ENCODE measurements at regions not wholly inside any gene's neighbourhood (a gene's known extent, or its start where the extent isn't known, plus 50 kb on each side); places are given as distances from the start of the nearest gene placed in this dataset.

DNA sequence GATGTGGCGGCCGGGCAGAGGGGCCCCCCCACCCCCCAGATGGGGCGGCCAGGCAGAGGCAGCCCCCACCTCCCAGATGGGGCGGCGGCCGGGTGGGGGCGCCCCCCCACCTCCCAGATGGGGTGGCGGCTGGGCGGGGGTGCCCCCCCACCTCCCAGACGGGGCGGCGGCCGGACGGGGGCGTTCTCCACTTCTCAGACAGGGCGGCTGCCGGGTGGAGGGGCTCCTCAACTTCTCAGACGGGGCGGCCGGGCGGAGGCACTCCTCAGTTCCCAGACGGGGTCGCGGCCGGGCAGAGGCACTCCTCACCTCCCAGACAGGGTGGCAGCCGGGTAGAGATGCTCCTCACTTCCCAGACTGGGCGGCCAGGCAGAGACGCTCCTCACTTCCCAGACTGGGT, 469.8 kb downstream of the PCNX1 start:
- no peak overlapping the region for H3K27ac Mint-ChIP-seq
- Histone ChIP-seq H3K27me3 (ENCODE audit: control insufficient read depth in 1 of 2, insufficient read depth in 2 of 2, low read length in 2 of 2) (no peaks in the 10 kb centered on the region), H3K27ac (ENCODE audit: low read depth in 1 of 2, low read length in 2 of 2) (no peak overlapping the region), H3K4me1 (ENCODE audit: insufficient read depth, low read length) (peaks cover 2% of the 10 kb centered on the region), H3K9me3 (ENCODE audit: control insufficient read depth in 1 of 2, insufficient read depth in 1 of 2, low read length in 2 of 2) (peaks cover 0 to 12% of the 10 kb centered on the region in 2 experiments), H3K4me3 (ENCODE audit: low read length) (no peak overlapping the region), H3K36me3 (ENCODE audit: insufficient read depth, low read length) (no peaks in the 10 kb centered on the region)
- DNase-seq = no peak
- no peaks in the 10 kb centered on the region for H3K27me3 Mint-ChIP-seq
- peaks cover 11% of the 10 kb centered on the region for H3K36me3 Mint-ChIP-seq (ENCODE audit: low read depth)
- intact Hi-C loops (cut with DNase I, micrococcal nuclease) = no loop called here
- peaks cover 24% of the 10 kb centered on the region for H3K4me1 Mint-ChIP-seq (ENCODE audit: low read depth)
- ATAC-seq (ENCODE audit: poor library complexity) = no peak
- no peak overlapping the region for H3K4me3 Mint-ChIP-seq
- no peaks in the 10 kb centered on the region for H3K9me3 Mint-ChIP-seq
- ChIA-PET CTCF (no interaction called here), POLR2A (no interaction called here)
- TF ChIP-seq, protein P1, sequence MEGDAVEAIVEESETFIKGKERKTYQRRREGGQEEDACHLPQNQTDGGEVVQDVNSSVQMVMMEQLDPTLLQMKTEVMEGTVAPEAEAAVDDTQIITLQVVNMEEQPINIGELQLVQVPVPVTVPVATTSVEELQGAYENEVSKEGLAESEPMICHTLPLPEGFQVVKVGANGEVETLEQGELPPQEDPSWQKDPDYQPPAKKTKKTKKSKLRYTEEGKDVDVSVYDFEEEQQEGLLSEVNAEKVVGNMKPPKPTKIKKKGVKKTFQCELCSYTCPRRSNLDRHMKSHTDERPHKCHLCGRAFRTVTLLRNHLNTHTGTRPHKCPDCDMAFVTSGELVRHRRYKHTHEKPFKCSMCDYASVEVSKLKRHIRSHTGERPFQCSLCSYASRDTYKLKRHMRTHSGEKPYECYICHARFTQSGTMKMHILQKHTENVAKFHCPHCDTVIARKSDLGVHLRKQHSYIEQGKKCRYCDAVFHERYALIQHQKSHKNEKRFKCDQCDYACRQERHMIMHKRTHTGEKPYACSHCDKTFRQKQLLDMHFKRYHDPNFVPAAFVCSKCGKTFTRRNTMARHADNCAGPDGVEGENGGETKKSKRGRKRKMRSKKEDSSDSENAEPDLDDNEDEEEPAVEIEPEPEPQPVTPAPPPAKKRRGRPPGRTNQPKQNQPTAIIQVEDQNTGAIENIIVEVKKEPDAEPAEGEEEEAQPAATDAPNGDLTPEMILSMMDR (IDR thresholded peaks at IDR 0.05) = no peak

DNA sequence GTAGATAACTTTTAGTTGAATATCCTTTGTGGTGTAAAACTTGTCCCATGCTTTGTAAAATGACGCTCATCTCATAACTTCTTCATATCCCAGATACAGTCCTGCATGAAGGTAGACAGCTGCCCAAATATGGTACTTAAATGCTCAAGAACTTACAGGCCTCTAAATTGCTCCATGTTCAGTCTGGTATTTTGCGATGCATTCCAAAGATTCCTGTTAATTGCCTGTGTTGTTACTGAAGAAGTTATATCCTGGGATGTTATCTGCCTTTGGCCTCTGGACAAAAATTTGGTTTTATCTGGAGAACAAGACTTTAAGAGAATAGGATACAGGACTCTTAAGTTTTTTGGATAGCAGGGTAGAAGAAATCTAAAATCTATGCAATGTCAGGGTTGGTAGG, 473.0 kb downstream of the PCNX1 start:
- DNase-seq (no peak), ATAC-seq (ENCODE audit: poor library complexity) (no peak)
- no peaks in the 10 kb centered on the region for H3K27me3 Mint-ChIP-seq
- H3K27me3 ChIP-seq (ENCODE audit: control insufficient read depth in 1 of 2, insufficient read depth in 2 of 2, low read length in 2 of 2) = no peaks in the 10 kb centered on the region
- H3K27ac ChIP-seq (ENCODE audit: low read depth in 1 of 2, low read length in 2 of 2) = no peak overlapping the region
- POLR2A ChIA-PET = no interaction called here
- CTCF ChIA-PET = no interaction called here
- no peak overlapping the region for H3K27ac Mint-ChIP-seq
- H3K4me1 ChIP-seq (ENCODE audit: insufficient read depth, low read length) = peaks cover 2% of the 10 kb centered on the region
- intact Hi-C loops (cut with DNase I, micrococcal nuclease) = no loop called here
- TF ChIP-seq, protein P1 (IDR thresholded peaks at IDR 0.05) = no peak
- H3K4me1 Mint-ChIP-seq (ENCODE audit: low read depth) = peaks cover 35% of the 10 kb centered on the region
- H3K4me3 ChIP-seq (ENCODE audit: low read length) = no peak overlapping the region
- H3K36me3 Mint-ChIP-seq (ENCODE audit: low read depth) = peaks cover 22% of the 10 kb centered on the region
- no peaks in the 10 kb centered on the region for H3K36me3 ChIP-seq (ENCODE audit: insufficient read depth, low read length)
- no peak overlapping the region for H3K4me3 Mint-ChIP-seq
- H3K9me3 ChIP-seq (ENCODE audit: control insufficient read depth in 1 of 2, insufficient read depth in 1 of 2, low read length in 2 of 2) = peaks cover 0 to 12% of the 10 kb centered on the region in 2 experiments
- H3K9me3 Mint-ChIP-seq = no peaks in the 10 kb centered on the region

DNA sequence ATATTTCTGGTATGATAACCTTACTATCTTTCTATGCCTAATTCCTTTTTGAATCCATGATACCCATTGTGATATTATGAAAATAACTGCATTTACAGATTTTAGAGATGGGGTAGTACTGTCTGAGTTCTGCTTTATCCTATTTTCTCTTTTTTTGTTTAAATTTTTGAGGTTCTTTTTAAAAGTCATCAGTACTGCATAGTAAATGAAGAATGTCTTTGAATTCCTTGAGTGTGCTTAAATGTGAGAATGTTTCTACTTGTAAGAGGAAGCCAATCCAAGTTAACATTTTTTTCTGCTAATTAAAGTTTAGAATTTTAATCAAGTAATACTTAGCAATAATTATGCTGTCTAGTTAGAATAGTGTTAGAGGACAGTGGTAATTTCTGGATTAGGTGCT, 474.6 kb downstream of the PCNX1 start:
- no peak overlapping the region for H3K27ac Mint-ChIP-seq
- H3K4me1 Mint-ChIP-seq (ENCODE audit: low read depth) = peaks cover 43% of the 10 kb centered on the region
- peaks cover 22% of the 10 kb centered on the region for H3K36me3 Mint-ChIP-seq (ENCODE audit: low read depth)

More for the DNA sequence above, 474.6 kb downstream of the PCNX1 start:
- H3K27me3 ChIP-seq (ENCODE audit: control insufficient read depth in 1 of 2, insufficient read depth in 2 of 2, low read length in 2 of 2) = no peaks in the 10 kb centered on the region
- no peaks in the 10 kb centered on the region for H3K9me3 Mint-ChIP-seq
- intact Hi-C loops (cut with DNase I, micrococcal nuclease) = no loop called here
- H3K4me3 ChIP-seq (ENCODE audit: low read length) = no peak overlapping the region
- TF ChIP-seq, protein P1 (IDR thresholded peaks at IDR 0.05) = no peak
- POLR2A ChIA-PET = no interaction called here
- no peak for DNase-seq
- CTCF ChIA-PET = no interaction called here
- H3K4me1 ChIP-seq (ENCODE audit: insufficient read depth, low read length) = peaks cover 2% of the 10 kb centered on the region
- no peak for ATAC-seq (ENCODE audit: poor library complexity)
- no peak overlapping the region for H3K4me3 Mint-ChIP-seq
- H3K27ac ChIP-seq (ENCODE audit: low read depth in 1 of 2, low read length in 2 of 2) = no peak overlapping the region
- H3K27me3 Mint-ChIP-seq = no peaks in the 10 kb centered on the region
- peaks cover 0 to 11% of the 10 kb centered on the region in 2 experiments for H3K9me3 ChIP-seq (ENCODE audit: control insufficient read depth in 1 of 2, insufficient read depth in 1 of 2, low read length in 2 of 2)
- H3K36me3 ChIP-seq (ENCODE audit: insufficient read depth, low read length) = no peaks in the 10 kb centered on the region
